Small intestine (tissue), 7 donors: ENCODE measurements at regions not wholly inside any gene's neighbourhood (a gene's known extent, or its start where the extent isn't known, plus 50 kb on each side); places are given as distances from the start of the nearest gene placed in this dataset.
A peak's percentile ranks its signal among the peaks of the same experiment; 100 is the strongest.

Experiments used
- DNase-seq, 2 donors: peaks; one replicate each; pipeline versions ENCODE4 v3.0.0 to v3.0.0-alpha.2; 2013
- FAIRE-seq: peaks from 2 replicates; lab custom pipeline; 2012; peaks lifted over from hg19 to GRCh38; lab: Jason Lieb, UNC
- H3K27ac ChIP-seq, 3 donors: one replicate each; pipeline ENCODE4 v1.5.1; 2013; ENCODE audit warnings: low read length in 2 of 3, mild to moderate bottlenecking in 2 of 3, control low read depth in 1 of 3, inconsistent platforms in 1 of 3, low read depth in 1 of 3, moderate library complexity in 1 of 3
- H3K27me3 ChIP-seq, 3 donors: one replicate each; pipeline ENCODE4 v1.6.1; 2013; ENCODE audit warnings: low read length in 3 of 3, inconsistent platforms in 1 of 3; ENCODE audit not compliant: control insufficient read depth in 3 of 3, insufficient read depth in 3 of 3
- H3K36me3 ChIP-seq, 3 donors: one replicate each; pipeline ENCODE4 v1.6.1; 2013; ENCODE audit warnings: low read length in 3 of 3, inconsistent platforms in 1 of 3, low read depth in 1 of 3, mild to moderate bottlenecking in 1 of 3, moderate library complexity in 1 of 3; ENCODE audit not compliant: control insufficient read depth in 3 of 3, insufficient read depth in 2 of 3
- H3K4me1 ChIP-seq, 3 donors: one replicate each; pipeline ENCODE4 v1.6.1; 2013; ENCODE audit warnings: low read length in 2 of 3, inconsistent platforms in 1 of 3, low read depth in 1 of 3, mild to moderate bottlenecking in 1 of 3, moderate library complexity in 1 of 3; ENCODE audit not compliant: control insufficient read depth in 3 of 3, insufficient read depth in 2 of 3
- H3K4me3 ChIP-seq, 3 donors: one replicate each; pipeline ENCODE4 v1.5.1; 2013; ENCODE audit warnings: low read length in 3 of 3, control low read depth in 1 of 3, inconsistent platforms in 1 of 3, low read depth in 1 of 3, mild to moderate bottlenecking in 1 of 3, moderate library complexity in 1 of 3
- H3K9me3 ChIP-seq, 2 donors: one replicate each; pipeline ENCODE4 v1.6.1; 2013; ENCODE audit warnings: low read depth in 1 of 2, low read length in 1 of 2; ENCODE audit not compliant: control insufficient read depth in 2 of 2, insufficient read depth in 1 of 2
- WGBS, 3 donors: extraction: QIAGEN DNeasy Blood & Tissue Kit; methylation state at CpG; one replicate each; pipeline ENCODE4 v1.1.7; 2013; 5-methylcytosine and 5-hydroxymethylcytosine counted together
- donor health status: healthy with polysubstance abuse.
- donor health status: control.
- donor health status: control.
- donor health status: Bipolar disorder and iron deficiency.
- donor health status: healthy.

GRCh38 chr21:14903172-14903865 lies 161.5 kb downstream of the NRIP1 start:
- FAIRE-seq (no peak), DNase-seq (no peak)
- H3K36me3 ChIP-seq, result no peaks in the 10 kb centered on the region
- H3K27me3 ChIP-seq, result no peaks in the 10 kb centered on the region
- WGBS, 3 donors, result 39 to 78% (median 51%) methylated on average over 3 of the region's 3 CpGs
- H3K27ac ChIP-seq, result no peak overlapping the region
- H3K4me3 ChIP-seq, result no peak overlapping the region
- no peaks in the 10 kb centered on the region for H3K9me3 ChIP-seq
- H3K4me1 ChIP-seq, result no peaks in the 10 kb centered on the region

DNA sequence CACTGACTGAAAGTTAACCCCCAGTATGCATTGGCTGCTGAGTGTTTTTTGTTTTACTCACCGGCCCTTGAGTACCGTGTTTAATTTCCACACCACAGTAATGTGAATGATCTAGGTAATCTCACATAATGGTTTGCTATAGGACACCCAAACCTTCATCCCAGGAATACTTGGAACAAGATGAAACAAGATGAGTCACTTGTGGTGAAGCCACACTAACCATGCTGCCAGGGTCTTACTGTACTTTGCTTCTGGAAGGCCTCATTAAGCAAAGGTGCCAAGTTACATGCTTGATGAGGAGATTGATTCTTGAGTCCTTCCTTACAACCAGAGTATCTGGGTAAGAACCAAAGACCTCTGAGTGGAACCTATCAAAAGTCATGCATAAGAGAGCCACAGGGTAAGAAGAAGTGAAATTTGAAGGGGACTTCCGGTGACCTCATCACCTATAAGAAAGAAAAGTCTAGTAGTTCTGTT lies 163.3 kb downstream of the NRIP1 start:
- no peak for FAIRE-seq
- no peaks in the 10 kb centered on the region for H3K4me1 ChIP-seq
- H3K36me3 ChIP-seq, result no peaks in the 10 kb centered on the region
- H3K27ac ChIP-seq, result no peak overlapping the region
- no peak overlapping the region for H3K4me3 ChIP-seq
- 85 to 87% (median 87%) methylated on average over 3 of the region's 3 CpGs for whole genome bisulfite sequencing, 3 donors
- no peak for DNase-seq
- H3K27me3 ChIP-seq, result no peaks in the 10 kb centered on the region
- no peaks in the 10 kb centered on the region for H3K9me3 ChIP-seq

DNA sequence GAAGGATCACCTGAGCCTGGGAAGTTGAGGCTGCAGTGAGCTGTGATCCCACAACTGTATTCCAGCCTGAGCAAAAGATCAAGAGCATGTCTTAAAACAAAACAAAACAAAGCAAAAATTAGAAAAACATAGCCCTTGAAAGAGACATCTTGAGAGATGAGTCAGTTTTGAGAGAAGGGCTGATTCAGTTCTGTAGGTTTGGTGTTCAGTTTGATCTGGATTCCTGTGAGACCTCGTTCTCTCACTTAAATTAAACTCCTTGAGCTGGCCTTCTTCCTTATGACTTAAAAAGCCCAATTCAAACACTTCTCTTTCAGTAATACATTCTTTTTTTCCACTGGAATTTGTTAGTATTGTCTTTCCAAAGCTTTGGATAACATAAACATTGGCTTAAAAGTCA lies 164.2 kb downstream of the NRIP1 start:
- no peaks in the 10 kb centered on the region for H3K27me3 ChIP-seq
- FAIRE-seq (no peak), DNase-seq (no peak)
- no peaks in the 10 kb centered on the region for H3K9me3 ChIP-seq
- H3K4me3 ChIP-seq, result no peak overlapping the region
- H3K27ac ChIP-seq, result no peak overlapping the region
- no peaks in the 10 kb centered on the region for H3K36me3 ChIP-seq
- 58 to 75% (median 69%) methylated on average over 1 of the region's 1 CpG for WGBS, 3 donors
- no peaks in the 10 kb centered on the region for H3K4me1 ChIP-seq

GRCh38 chr21:14900058-14900457 lies 164.7 kb downstream of the NRIP1 start:
- H3K27ac ChIP-seq, result no peak overlapping the region
- no peaks in the 10 kb centered on the region for H3K4me1 ChIP-seq
- DNase-seq (no peak), FAIRE-seq (no peak)
- H3K36me3 ChIP-seq, result no peaks in the 10 kb centered on the region
- H3K27me3 ChIP-seq, result no peaks in the 10 kb centered on the region
- H3K4me3 ChIP-seq, result no peak overlapping the region
- H3K9me3 ChIP-seq, result no peaks in the 10 kb centered on the region

GRCh38 chr21:14895792-14896191 lies 169.0 kb downstream of the NRIP1 start:
- Histone ChIP-seq H3K36me3 (no peaks in the 10 kb centered on the region), H3K4me3 (no peak overlapping the region), H3K4me1 (no peaks in the 10 kb centered on the region), H3K9me3 (no peaks in the 10 kb centered on the region), H3K27ac (no peak overlapping the region), H3K27me3 (no peaks in the 10 kb centered on the region)
- FAIRE-seq (no peak), DNase-seq (no peak)
- 82 to 90% (median 88%) methylated on average over 2 of the region's 2 CpGs for WGBS, 3 donors

- DNase-seq (no peak), FAIRE-seq (no peak)
- WGBS, 3 donors, result 96 to 100% (median 98%) methylated on average over 2 of the region's 2 CpGs
- Histone ChIP-seq H3K4me1 (peaks cover 3 to 19% (median 5%) of the 10 kb centered on the region in 3 donors), H3K27me3 (no peaks in the 10 kb centered on the region), H3K27ac (peak overlapping the region in 1 of 3 donors; percentile 85), H3K36me3 (no peaks in the 10 kb centered on the region), H3K9me3 (no peaks in the 10 kb centered on the region), H3K4me3 (no peak overlapping the region)
Observed at GRCh38 chr21:14890141-14890540, 174.7 kb downstream of the NRIP1 start.

GRCh38 chr21:14889080-14889810 lies 175.6 kb downstream of the NRIP1 start:
- Histone ChIP-seq H3K27me3 (no peaks in the 10 kb centered on the region), H3K4me1 (peaks cover 3 to 19% (median 5%) of the 10 kb centered on the region in 3 donors), H3K9me3 (no peaks in the 10 kb centered on the region), H3K4me3 (no peak overlapping the region), H3K27ac (peak overlapping the region; percentile 4 to 85 (median 60)), H3K36me3 (no peaks in the 10 kb centered on the region)
- 19 to 46% (median 30%) methylated on average over 5 of the region's 5 CpGs for WGBS, 3 donors
- DNase-seq (peak; percentile 94 to 95), FAIRE-seq (no peak)

DNA sequence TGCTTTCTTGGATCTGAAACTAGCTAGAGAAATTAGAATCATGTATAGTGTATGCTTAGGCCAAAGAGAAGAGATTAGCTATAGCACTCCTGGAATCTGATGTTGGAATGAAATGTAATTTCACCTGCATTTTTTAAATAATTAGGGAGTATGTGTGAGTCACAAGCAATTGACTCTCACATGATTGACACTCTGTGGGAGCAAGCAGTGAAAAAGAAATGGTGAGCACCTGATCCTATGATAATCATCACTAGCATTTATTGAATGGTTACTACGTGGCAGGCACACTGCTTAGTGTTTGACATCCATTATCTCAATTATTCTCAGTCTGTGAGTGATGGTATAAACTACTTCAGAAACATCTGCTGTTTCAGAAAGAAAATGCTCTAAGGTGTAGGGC lies 176.6 kb downstream of the NRIP1 start:
- H3K27ac ChIP-seq, result peak overlapping the region in 2 of 3 donors; percentile 50 to 85

More for the DNA sequence above, 176.6 kb downstream of the NRIP1 start:
- H3K4me3 ChIP-seq, result no peak overlapping the region
- peak; percentile 28 to 47 for DNase-seq
- no peaks in the 10 kb centered on the region for H3K9me3 ChIP-seq
- 23 to 55% (median 33%) methylated on average over 1 of the region's 1 CpG for WGBS, 3 donors
- FAIRE-seq, result no peak
- peaks cover 3 to 19% (median 5%) of the 10 kb centered on the region in 3 donors for H3K4me1 ChIP-seq
- no peaks in the 10 kb centered on the region for H3K27me3 ChIP-seq
- no peaks in the 10 kb centered on the region for H3K36me3 ChIP-seq
